Esophagus squamous epithelium (tissue), 4 donors: ENCODE measurements at regions not wholly inside any gene's neighbourhood (a gene's known extent, or its start where the extent isn't known, plus 50 kb on each side); places are given as distances from the start of the nearest gene placed in this dataset.

Source experiments
- POLR2A ChIP-seq, 4 donors: fragments of 450-650 bp; IDR thresholded peaks; one replicate each; pipeline ENCODE4 v1.6.1; 2017; ENCODE audit warnings: antibody characterized with exemption in 4 of 4, mild to moderate bottlenecking in 4 of 4, moderate library complexity in 3 of 4
- TF ChIP-seq, protein P1 (sequence below), 6 experiments: fragments of 450-650 bp in 4 of 6; fragments of 200-600 bp in 2 of 6; sonication (generic) in 2 of 6; IDR thresholded peaks; one replicate each; pipeline ENCODE4 v1.5.1; 2016 to 2019; ENCODE audit warnings: antibody characterized with exemption in 6 of 6, mild to moderate bottlenecking in 4 of 6, moderate library complexity in 4 of 6

DNA sequence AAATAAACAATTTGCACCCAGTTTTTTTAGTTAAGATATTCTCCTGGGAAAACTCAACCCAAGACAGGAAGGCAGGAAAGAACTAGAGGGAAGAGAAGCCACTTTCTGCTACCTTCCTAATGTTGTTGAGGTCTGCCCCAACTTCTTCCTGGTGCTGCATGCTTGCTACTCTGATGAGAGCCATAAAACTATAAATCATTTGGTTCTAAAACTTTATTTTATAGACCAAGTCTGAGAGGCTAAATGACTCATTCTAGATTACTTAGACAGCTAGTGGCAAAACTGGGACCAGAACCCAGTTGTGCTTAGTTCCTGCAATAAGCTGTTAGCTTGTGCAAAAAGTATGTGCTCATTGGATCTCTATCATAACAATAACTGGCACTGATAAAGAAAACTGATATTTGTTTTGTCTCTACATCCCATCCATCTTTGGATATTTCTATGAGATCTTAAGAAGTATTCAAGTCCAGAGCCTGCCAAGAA is 344.9 kb upstream of the SLC14A2 start:
- TF ChIP-seq, protein P1, sequence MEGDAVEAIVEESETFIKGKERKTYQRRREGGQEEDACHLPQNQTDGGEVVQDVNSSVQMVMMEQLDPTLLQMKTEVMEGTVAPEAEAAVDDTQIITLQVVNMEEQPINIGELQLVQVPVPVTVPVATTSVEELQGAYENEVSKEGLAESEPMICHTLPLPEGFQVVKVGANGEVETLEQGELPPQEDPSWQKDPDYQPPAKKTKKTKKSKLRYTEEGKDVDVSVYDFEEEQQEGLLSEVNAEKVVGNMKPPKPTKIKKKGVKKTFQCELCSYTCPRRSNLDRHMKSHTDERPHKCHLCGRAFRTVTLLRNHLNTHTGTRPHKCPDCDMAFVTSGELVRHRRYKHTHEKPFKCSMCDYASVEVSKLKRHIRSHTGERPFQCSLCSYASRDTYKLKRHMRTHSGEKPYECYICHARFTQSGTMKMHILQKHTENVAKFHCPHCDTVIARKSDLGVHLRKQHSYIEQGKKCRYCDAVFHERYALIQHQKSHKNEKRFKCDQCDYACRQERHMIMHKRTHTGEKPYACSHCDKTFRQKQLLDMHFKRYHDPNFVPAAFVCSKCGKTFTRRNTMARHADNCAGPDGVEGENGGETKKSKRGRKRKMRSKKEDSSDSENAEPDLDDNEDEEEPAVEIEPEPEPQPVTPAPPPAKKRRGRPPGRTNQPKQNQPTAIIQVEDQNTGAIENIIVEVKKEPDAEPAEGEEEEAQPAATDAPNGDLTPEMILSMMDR (IDR thresholded peaks at IDR 0.05), result no peak
- no peak for TF ChIP-seq POLR2A (IDR thresholded peaks at IDR 0.05)
